OCI-LY1 (cell line): ENCODE measurements at regions not wholly inside any gene's neighbourhood (a gene's known extent, or its start where the extent isn't known, plus 50 kb on each side); places are given as distances from the start of the nearest gene placed in this dataset.

ENCODE experiments used
- H2AFZ ChIP-seq: fragments of 200-600 bp; sonication (generic), shearing (Covaris generic); 2 replicates; pipeline ENCODE4 v1.6.0; 2014; ENCODE audit warnings: antibody characterized with exemption, mild to moderate bottlenecking, low read length
- H3F3A ChIP-seq: fragments of 200-600 bp; sonication (generic), shearing (Covaris generic); 2 replicates; pipeline ENCODE4 v1.6.0; 2014; ENCODE audit warnings: mild to moderate bottlenecking, antibody characterized with exemption, low read length, moderate library complexity; ENCODE audit not compliant: insufficient read depth
- H3K27ac ChIP-seq: fragments of 200-600 bp; sonication (generic); 2 replicates; pipeline ENCODE4 v1.5.1; 2014; ENCODE audit warnings: low read length, mixed run types, mild to moderate bottlenecking, low read depth; ENCODE audit not compliant: poor library complexity, severe bottlenecking
- H3K27me3 ChIP-seq: fragments of 200-600 bp; sonication (generic); 2 replicates; pipeline ENCODE4 v1.6.0; 2014; ENCODE audit warnings: antibody characterized with exemption, mild to moderate bottlenecking, low read length, moderate library complexity; ENCODE audit not compliant: insufficient read depth
- H3K36me3 ChIP-seq: fragments of 200-600 bp; sonication (generic); 2 replicates; pipeline ENCODE4 v1.6.1; 2014; ENCODE audit warnings: mild to moderate bottlenecking, antibody characterized with exemption, low read length, moderate library complexity, mixed read lengths; ENCODE audit not compliant: insufficient read depth
- H3K4me1 ChIP-seq: fragments of 200-600 bp; sonication (generic); 2 replicates; pipeline ENCODE4 v1.5.1; 2014; ENCODE audit warnings: mild to moderate bottlenecking, low read length, moderate library complexity; ENCODE audit not compliant: insufficient read depth, severe bottlenecking
- H3K4me2 ChIP-seq: fragments of 200-600 bp; sonication (generic), shearing (Covaris generic); 2 replicates; pipeline ENCODE4 v1.6.1; 2014; ENCODE audit warnings: low read length
- H3K4me3 ChIP-seq: fragments of 200-600 bp; sonication (generic); 2 replicates; pipeline ENCODE4 v1.5.1; 2014; ENCODE audit warnings: low read length, low read depth, mild to moderate bottlenecking, mixed read lengths; ENCODE audit not compliant: poor library complexity, severe bottlenecking
- H3K79me2 ChIP-seq: fragments of 200-600 bp; shearing (Covaris generic); 2 replicates; pipeline ENCODE4 v1.6.1; 2016; ENCODE audit warnings: mixed run types, low read length, mixed read lengths; ENCODE audit not compliant: insufficient read depth
- H3K9ac ChIP-seq: fragments of 200-600 bp; sonication (generic), shearing (Covaris generic); 2 replicates; pipeline ENCODE4 v1.6.1; 2014; ENCODE audit warnings: mild to moderate bottlenecking, low read length, mixed read lengths
- H3K9me2 ChIP-seq: fragments of 200-600 bp; sonication (generic), shearing (Covaris generic); 2 replicates; pipeline ENCODE4 v1.6.1; 2014; ENCODE audit warnings: low read depth, mild to moderate bottlenecking, low read length, mixed read lengths
- H3K9me3 ChIP-seq: fragments of 200-600 bp; shearing (Covaris generic); 2 replicates; pipeline ENCODE4 v1.6.1; 2014; ENCODE audit warnings: low read length, mixed read lengths
- H4K20me1 ChIP-seq: fragments of 200-600 bp; sonication (generic), shearing (Covaris generic); 2 replicates; pipeline ENCODE4 v1.6.0; 2016; ENCODE audit warnings: mild to moderate bottlenecking, low read length; ENCODE audit not compliant: insufficient read depth
- CTCF ChIP-seq: fragments of 200-600 bp; sonication (generic), shearing (Covaris generic); IDR thresholded peaks from 2 replicates; pipeline ENCODE4 v1.5.1; 2017; ENCODE audit warnings: mild to moderate bottlenecking, antibody characterized with exemption, low read length, moderate library complexity, mixed read lengths
- EZH2 ChIP-seq: fragments of 200-600 bp; sonication (generic), shearing (Covaris generic); IDR thresholded peaks from 2 replicates; pipeline ENCODE4 v1.8.0; 2017; ENCODE audit warnings: borderline replicate concordance, mixed run types, mild to moderate bottlenecking, antibody characterized with exemption, low read length, moderate library complexity, mixed read lengths

GRCh38 chr13:53143757-53144339, 115.2 kb downstream of the OLFM4 start:
- Histone ChIP-seq H3K4me2 (no peak overlapping the region), H3K4me1 (no peaks in the 10 kb centered on the region), H3K9ac (no peak overlapping the region), H3K4me3 (no peak overlapping the region), H3K9me3 (no peaks in the 10 kb centered on the region), H3K27ac (no peak overlapping the region), H3K9me2 (no peaks in the 10 kb centered on the region), H2AFZ (no peak overlapping the region), H3F3A (no peaks in the 10 kb centered on the region), H3K36me3 (no peaks in the 10 kb centered on the region), H4K20me1 (no peaks in the 10 kb centered on the region), H3K79me2 (no peaks in the 10 kb centered on the region), H3K27me3 (no peaks in the 10 kb centered on the region)
- TF ChIP-seq CTCF: no peak
- no peak for TF ChIP-seq EZH2

GRCh38 chr13:53144826-53145225, 116.2 kb downstream of the OLFM4 start:
- H3K79me2 ChIP-seq: no peaks in the 10 kb centered on the region
- H2AFZ ChIP-seq: no peak overlapping the region
- no peaks in the 10 kb centered on the region for H4K20me1 ChIP-seq
- no peak for TF ChIP-seq CTCF
- no peak for TF ChIP-seq EZH2
- H3K4me1 ChIP-seq: no peaks in the 10 kb centered on the region
- no peaks in the 10 kb centered on the region for H3K36me3 ChIP-seq
- no peak overlapping the region for H3K4me2 ChIP-seq
- H3K27me3 ChIP-seq: no peaks in the 10 kb centered on the region
- H3K9ac ChIP-seq: no peak overlapping the region
- H3K27ac ChIP-seq: no peak overlapping the region
- H3K9me2 ChIP-seq: no peaks in the 10 kb centered on the region
- no peaks in the 10 kb centered on the region for H3F3A ChIP-seq
- no peak overlapping the region for H3K4me3 ChIP-seq
- H3K9me3 ChIP-seq: no peaks in the 10 kb centered on the region

GRCh38 chr13:53150568-53150967, 122.0 kb downstream of the OLFM4 start:
- H3K9me3 ChIP-seq: no peaks in the 10 kb centered on the region
- H3K4me1 ChIP-seq: no peaks in the 10 kb centered on the region
- no peaks in the 10 kb centered on the region for H3K27me3 ChIP-seq
- no peaks in the 10 kb centered on the region for H3K9me2 ChIP-seq
- no peak overlapping the region for H3K4me3 ChIP-seq
- TF ChIP-seq EZH2: no peak
- TF ChIP-seq CTCF: no peak
- H2AFZ ChIP-seq: no peak overlapping the region
- no peaks in the 10 kb centered on the region for H4K20me1 ChIP-seq
- no peak overlapping the region for H3K27ac ChIP-seq
- no peak overlapping the region for H3K9ac ChIP-seq
- no peaks in the 10 kb centered on the region for H3F3A ChIP-seq
- no peaks in the 10 kb centered on the region for H3K79me2 ChIP-seq
- no peak overlapping the region for H3K4me2 ChIP-seq
- H3K36me3 ChIP-seq: no peaks in the 10 kb centered on the region
